Liver (tissue), 8 donors: ENCODE measurements at regions not wholly inside any gene's neighbourhood (a gene's known extent, or its start where the extent isn't known, plus 50 kb on each side); places are given as distances from the start of the nearest gene placed in this dataset.

Experiments
- DNase-seq: peaks from one replicate; pipeline ENCODE4 v3.0.0-alpha.2; 2017; ENCODE audit warnings: low spot score
- H3K27ac ChIP-seq, 2 donors: one replicate each; pipeline ENCODE4 v1.7.0; 2013; ENCODE audit warnings: inconsistent platforms in 2 of 2, low read length in 2 of 2, control low read depth in 1 of 2, low read depth in 1 of 2, mild to moderate bottlenecking in 1 of 2
- H3K27me3 ChIP-seq, 4 donors: one replicate each; pipeline versions ENCODE4 v1.6.1 to v1.7.0; 2013; ENCODE audit warnings: low read length in 3 of 4, inconsistent platforms in 1 of 4, mild to moderate bottlenecking in 1 of 4, moderate library complexity in 1 of 4; ENCODE audit not compliant: control insufficient read depth in 4 of 4, insufficient read depth in 4 of 4
- H3K36me3 ChIP-seq, 4 donors: one replicate each; pipeline versions ENCODE4 v1.6.1 to v1.7.0; 2013; ENCODE audit warnings: low read length in 3 of 4, mild to moderate bottlenecking in 3 of 4, low read depth in 1 of 4, moderate library complexity in 1 of 4; ENCODE audit not compliant: control insufficient read depth in 4 of 4, insufficient read depth in 3 of 4
- H3K4me1 ChIP-seq, 4 donors: one replicate each; pipeline versions ENCODE4 v1.6.1 to v1.7.0; 2013; ENCODE audit warnings: low read length in 3 of 4, mild to moderate bottlenecking in 3 of 4, moderate library complexity in 1 of 4; ENCODE audit not compliant: control insufficient read depth in 4 of 4, insufficient read depth in 4 of 4
- H3K4me3 ChIP-seq, 3 donors: one replicate each; pipeline versions ENCODE4 v1.6.1 to v1.7.0; 2013; ENCODE audit warnings: low read length in 3 of 3, control low read depth in 1 of 3, low read depth in 1 of 3, mild to moderate bottlenecking in 1 of 3
- H3K9ac ChIP-seq, 2 donors: one replicate each; pipeline ENCODE4 v1.7.0; 2013; ENCODE audit warnings: low read length in 2 of 2, mild to moderate bottlenecking in 2 of 2, moderate library complexity in 2 of 2, control low read depth in 1 of 2, low read depth in 1 of 2
- H3K9me3 ChIP-seq, 4 donors: one replicate each; pipeline versions ENCODE4 v1.6.1 to v1.7.0; 2013; ENCODE audit warnings: low read length in 3 of 4; ENCODE audit not compliant: control insufficient read depth in 4 of 4
- EGR1 ChIP-seq, 2 donors: IDR thresholded peaks; 2 replicates each; pipeline ENCODE4 v1.6.1; 2016 to 2018; ENCODE audit warnings: antibody characterized with exemption in 2 of 2, low read depth in 2 of 2
- FOXA1 ChIP-seq: IDR thresholded peaks from 2 replicates; pipeline ENCODE4 v1.6.1; 2016; ENCODE audit warnings: antibody characterized with exemption
- GABPA ChIP-seq, 2 donors: IDR thresholded peaks in 1 of 2; conservative IDR thresholded peaks in 1 of 2; 2 replicates each; pipeline ENCODE4 v1.6.1; 2016; ENCODE audit warnings: antibody characterized with exemption in 2 of 2, mild to moderate bottlenecking in 1 of 2, moderate library complexity in 1 of 2
- HNF4A ChIP-seq, 2 donors: conservative IDR thresholded peaks; 2 replicates each; pipeline ENCODE4 v1.6.1; 2016; ENCODE audit warnings: antibody characterized with exemption in 2 of 2, mild to moderate bottlenecking in 2 of 2
- HNF4G ChIP-seq: IDR thresholded peaks from 2 replicates; pipeline ENCODE4 v1.6.1; 2016; ENCODE audit warnings: antibody characterized with exemption
- JUND ChIP-seq, 2 donors: IDR thresholded peaks; 2 replicates each; pipeline ENCODE4 v1.6.1; 2016; ENCODE audit warnings: antibody characterized with exemption in 2 of 2
- NR2F2 ChIP-seq: IDR thresholded peaks from 2 replicates; pipeline ENCODE4 v1.6.1; 2016; ENCODE audit warnings: antibody characterized with exemption
- RAD21 ChIP-seq, 2 donors: IDR thresholded peaks; 2 replicates each; pipeline ENCODE4 v1.6.1; 2016; ENCODE audit warnings: antibody characterized with exemption in 2 of 2, mild to moderate bottlenecking in 2 of 2
- RXRA ChIP-seq, 2 donors: IDR thresholded peaks; 2 replicates each; pipeline ENCODE4 v1.6.1; 2017 to 2018; ENCODE audit warnings: antibody characterized with exemption in 2 of 2, mild to moderate bottlenecking in 1 of 2
- SP1 ChIP-seq: IDR thresholded peaks from 2 replicates; pipeline ENCODE4 v1.6.1; 2018; ENCODE audit warnings: antibody characterized with exemption, mild to moderate bottlenecking
- TAF1 ChIP-seq: conservative IDR thresholded peaks from 2 replicates; pipeline ENCODE4 v1.6.1; 2016; ENCODE audit warnings: antibody characterized with exemption, mild to moderate bottlenecking
- YY1 ChIP-seq: IDR thresholded peaks from 2 replicates; pipeline ENCODE4 v1.6.1; 2016; ENCODE audit warnings: antibody characterized with exemption, mild to moderate bottlenecking
- WGBS: extraction: QIAGEN DNeasy Blood & Tissue Kit; methylation state at CpG from one replicate; pipeline ENCODE4 v1.1.7; 2013; 5-methylcytosine and 5-hydroxymethylcytosine counted together
- TF ChIP-seq, protein P1 (sequence below): IDR thresholded peaks from 2 replicates; pipeline ENCODE4 v1.6.1; 2016; ENCODE audit warnings: antibody characterized with exemption
- TF ChIP-seq, protein P2 (sequence below): IDR thresholded peaks from 2 replicates; pipeline ENCODE4 v1.6.1; 2016; ENCODE audit warnings: antibody characterized with exemption
- TF ChIP-seq, protein P3 (sequence below): fragments of 150-350 bp; IDR thresholded peaks from 2 replicates; pipeline ENCODE4 v1.5.1; 2017; ENCODE audit warnings: improper control_type of control experiment, low read depth, low read length; ENCODE audit not compliant: missing input control
- TF ChIP-seq, protein P4 (sequence below): IDR thresholded peaks from 2 replicates; pipeline ENCODE4 v1.6.1; 2016; ENCODE audit warnings: antibody characterized with exemption, mild to moderate bottlenecking
- TF ChIP-seq, protein P5 (sequence below): IDR thresholded peaks from 2 replicates; pipeline ENCODE4 v1.6.1; 2016; ENCODE audit warnings: antibody characterized with exemption
- donor health status: healthy.
- donor health status: healthy.
- donor health status: healthy.
- donor health status: healthy.
- donor health status: healthy.

DNA sequence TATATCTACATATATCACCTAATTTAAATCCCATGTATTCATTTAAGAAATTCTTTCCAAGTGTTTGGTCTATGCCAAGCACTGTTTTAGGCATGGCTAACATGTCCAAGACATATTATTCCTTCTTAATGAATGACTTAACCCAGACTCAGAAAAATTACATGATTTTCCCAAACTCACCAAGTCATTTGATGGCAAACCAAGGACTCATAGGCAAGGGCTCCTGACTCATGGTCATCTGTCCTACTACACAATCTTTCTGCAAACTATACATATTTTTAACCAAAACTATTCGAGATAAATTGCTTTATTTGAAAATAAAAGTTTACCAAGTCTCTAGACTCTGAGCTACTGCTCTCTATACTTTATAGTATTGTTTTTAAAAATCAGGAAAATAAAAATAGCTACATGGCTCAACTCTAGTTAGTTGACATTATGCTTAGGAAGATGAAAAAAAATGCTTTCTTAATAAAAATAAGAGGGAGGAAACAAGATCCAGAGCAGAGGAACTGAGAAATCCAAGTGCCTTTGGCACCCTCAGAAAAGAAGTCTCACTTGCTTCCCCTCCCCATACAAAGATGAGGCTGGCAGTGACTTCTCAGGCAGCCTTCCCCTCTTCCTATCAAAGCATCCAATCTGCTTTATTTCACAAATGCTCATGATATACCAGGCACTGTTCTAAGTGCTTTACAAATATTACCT, 182.2 kb downstream of the RSL24D1 start:
- WGBS: 53% methylated on average over 1 of the region's 1 CpG
- Histone ChIP-seq H3K4me3 (no peak overlapping the region), H3K9me3 (no peaks in the 10 kb centered on the region), H3K27ac (no peak overlapping the region), H3K4me1 (no peaks in the 10 kb centered on the region), H3K9ac (no peak overlapping the region), H3K36me3 (no peaks in the 10 kb centered on the region), H3K27me3 (peaks cover 0 to 4% (median 0%) of the 10 kb centered on the region in 4 donors)
- TF ChIP-seq, protein P1, sequence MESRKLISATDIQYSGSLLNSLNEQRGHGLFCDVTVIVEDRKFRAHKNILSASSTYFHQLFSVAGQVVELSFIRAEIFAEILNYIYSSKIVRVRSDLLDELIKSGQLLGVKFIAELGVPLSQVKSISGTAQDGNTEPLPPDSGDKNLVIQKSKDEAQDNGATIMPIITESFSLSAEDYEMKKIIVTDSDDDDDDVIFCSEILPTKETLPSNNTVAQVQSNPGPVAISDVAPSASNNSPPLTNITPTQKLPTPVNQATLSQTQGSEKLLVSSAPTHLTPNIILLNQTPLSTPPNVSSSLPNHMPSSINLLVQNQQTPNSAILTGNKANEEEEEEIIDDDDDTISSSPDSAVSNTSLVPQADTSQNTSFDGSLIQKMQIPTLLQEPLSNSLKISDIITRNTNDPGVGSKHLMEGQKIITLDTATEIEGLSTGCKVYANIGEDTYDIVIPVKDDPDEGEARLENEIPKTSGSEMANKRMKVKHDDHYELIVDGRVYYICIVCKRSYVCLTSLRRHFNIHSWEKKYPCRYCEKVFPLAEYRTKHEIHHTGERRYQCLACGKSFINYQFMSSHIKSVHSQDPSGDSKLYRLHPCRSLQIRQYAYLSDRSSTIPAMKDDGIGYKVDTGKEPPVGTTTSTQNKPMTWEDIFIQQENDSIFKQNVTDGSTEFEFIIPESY: no peak
- TF ChIP-seq, protein P2, sequence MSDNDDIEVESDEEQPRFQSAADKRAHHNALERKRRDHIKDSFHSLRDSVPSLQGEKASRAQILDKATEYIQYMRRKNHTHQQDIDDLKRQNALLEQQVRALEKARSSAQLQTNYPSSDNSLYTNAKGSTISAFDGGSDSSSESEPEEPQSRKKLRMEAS: no peak
- TF ChIP-seq, protein P3, sequence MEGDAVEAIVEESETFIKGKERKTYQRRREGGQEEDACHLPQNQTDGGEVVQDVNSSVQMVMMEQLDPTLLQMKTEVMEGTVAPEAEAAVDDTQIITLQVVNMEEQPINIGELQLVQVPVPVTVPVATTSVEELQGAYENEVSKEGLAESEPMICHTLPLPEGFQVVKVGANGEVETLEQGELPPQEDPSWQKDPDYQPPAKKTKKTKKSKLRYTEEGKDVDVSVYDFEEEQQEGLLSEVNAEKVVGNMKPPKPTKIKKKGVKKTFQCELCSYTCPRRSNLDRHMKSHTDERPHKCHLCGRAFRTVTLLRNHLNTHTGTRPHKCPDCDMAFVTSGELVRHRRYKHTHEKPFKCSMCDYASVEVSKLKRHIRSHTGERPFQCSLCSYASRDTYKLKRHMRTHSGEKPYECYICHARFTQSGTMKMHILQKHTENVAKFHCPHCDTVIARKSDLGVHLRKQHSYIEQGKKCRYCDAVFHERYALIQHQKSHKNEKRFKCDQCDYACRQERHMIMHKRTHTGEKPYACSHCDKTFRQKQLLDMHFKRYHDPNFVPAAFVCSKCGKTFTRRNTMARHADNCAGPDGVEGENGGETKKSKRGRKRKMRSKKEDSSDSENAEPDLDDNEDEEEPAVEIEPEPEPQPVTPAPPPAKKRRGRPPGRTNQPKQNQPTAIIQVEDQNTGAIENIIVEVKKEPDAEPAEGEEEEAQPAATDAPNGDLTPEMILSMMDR: no peak
- TF ChIP-seq RXRA (IDR thresholded peaks at IDR 0.05): no peak
- TF ChIP-seq RAD21 (IDR thresholded peaks at IDR 0.05): no peak
- no peak for TF ChIP-seq EGR1 (IDR thresholded peaks at IDR 0.05; ENCODE audit: low read depth in 2 of 2)
- no peak for TF ChIP-seq NR2F2
- TF ChIP-seq, protein P4, sequence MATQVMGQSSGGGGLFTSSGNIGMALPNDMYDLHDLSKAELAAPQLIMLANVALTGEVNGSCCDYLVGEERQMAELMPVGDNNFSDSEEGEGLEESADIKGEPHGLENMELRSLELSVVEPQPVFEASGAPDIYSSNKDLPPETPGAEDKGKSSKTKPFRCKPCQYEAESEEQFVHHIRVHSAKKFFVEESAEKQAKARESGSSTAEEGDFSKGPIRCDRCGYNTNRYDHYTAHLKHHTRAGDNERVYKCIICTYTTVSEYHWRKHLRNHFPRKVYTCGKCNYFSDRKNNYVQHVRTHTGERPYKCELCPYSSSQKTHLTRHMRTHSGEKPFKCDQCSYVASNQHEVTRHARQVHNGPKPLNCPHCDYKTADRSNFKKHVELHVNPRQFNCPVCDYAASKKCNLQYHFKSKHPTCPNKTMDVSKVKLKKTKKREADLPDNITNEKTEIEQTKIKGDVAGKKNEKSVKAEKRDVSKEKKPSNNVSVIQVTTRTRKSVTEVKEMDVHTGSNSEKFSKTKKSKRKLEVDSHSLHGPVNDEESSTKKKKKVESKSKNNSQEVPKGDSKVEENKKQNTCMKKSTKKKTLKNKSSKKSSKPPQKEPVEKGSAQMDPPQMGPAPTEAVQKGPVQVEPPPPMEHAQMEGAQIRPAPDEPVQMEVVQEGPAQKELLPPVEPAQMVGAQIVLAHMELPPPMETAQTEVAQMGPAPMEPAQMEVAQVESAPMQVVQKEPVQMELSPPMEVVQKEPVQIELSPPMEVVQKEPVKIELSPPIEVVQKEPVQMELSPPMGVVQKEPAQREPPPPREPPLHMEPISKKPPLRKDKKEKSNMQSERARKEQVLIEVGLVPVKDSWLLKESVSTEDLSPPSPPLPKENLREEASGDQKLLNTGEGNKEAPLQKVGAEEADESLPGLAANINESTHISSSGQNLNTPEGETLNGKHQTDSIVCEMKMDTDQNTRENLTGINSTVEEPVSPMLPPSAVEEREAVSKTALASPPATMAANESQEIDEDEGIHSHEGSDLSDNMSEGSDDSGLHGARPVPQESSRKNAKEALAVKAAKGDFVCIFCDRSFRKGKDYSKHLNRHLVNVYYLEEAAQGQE: no peak
- no peak for TF ChIP-seq JUND (IDR thresholded peaks at IDR 0.05)
- TF ChIP-seq TAF1: no peak
- no peak for TF ChIP-seq GABPA (IDR thresholded peaks at IDR 0.05 in 1 of 2, conservative IDR thresholded peaks at IDR 0.05 in 1 of 2)
- TF ChIP-seq YY1: no peak
- no peak for TF ChIP-seq SP1
- no peak for TF ChIP-seq FOXA1
- TF ChIP-seq, protein P5, sequence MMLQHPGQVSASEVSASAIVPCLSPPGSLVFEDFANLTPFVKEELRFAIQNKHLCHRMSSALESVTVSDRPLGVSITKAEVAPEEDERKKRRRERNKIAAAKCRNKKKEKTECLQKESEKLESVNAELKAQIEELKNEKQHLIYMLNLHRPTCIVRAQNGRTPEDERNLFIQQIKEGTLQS: no peak
- TF ChIP-seq HNF4A (conservative IDR thresholded peaks at IDR 0.05): no peak
- no peak for TF ChIP-seq HNF4G
- DNase-seq: no peak
